GM10248 (cell line): ENCODE measurements at regions not wholly inside any gene's neighbourhood (a gene's known extent, or its start where the extent isn't known, plus 50 kb on each side); places are given as distances from the start of the nearest gene placed in this dataset.
"Not testable (repeated sequence)": the region's sequence is repeated elsewhere in the genome, so short reads cannot be mapped to it uniquely, and the experiment has no call there.

Experiments used
- CTCF ChIA-PET: fragments of 300-600 bp; sonication (Branson Sonifier 250); formaldehyde crosslinking; extraction: SDS; loops from one replicate; lab custom pipeline; 2021; ENCODE audit warnings: antibody characterized with exemption; lab: Yijun Ruan, JAX
- POLR2A ChIA-PET: fragments of 350-650 bp; sonication (Branson Sonifier 250); formaldehyde crosslinking; extraction: SDS; loops from one replicate; lab custom pipeline; 2020; ENCODE audit warnings: antibody characterized with exemption; lab: Yijun Ruan, JAX
- DNase-seq: peaks from one replicate; pipeline ENCODE4 v3.0.0; 2012; ENCODE audit errors: extremely low spot score
- TF ChIP-seq, protein P1 (sequence below): IDR thresholded peaks from 2 replicates; pipeline ENCODE4 v1.5.1; 2012; ENCODE audit warnings: mild to moderate bottlenecking, low read depth; ENCODE audit errors: extremely low read depth, missing control alignments, control extremely low read depth

DNA sequence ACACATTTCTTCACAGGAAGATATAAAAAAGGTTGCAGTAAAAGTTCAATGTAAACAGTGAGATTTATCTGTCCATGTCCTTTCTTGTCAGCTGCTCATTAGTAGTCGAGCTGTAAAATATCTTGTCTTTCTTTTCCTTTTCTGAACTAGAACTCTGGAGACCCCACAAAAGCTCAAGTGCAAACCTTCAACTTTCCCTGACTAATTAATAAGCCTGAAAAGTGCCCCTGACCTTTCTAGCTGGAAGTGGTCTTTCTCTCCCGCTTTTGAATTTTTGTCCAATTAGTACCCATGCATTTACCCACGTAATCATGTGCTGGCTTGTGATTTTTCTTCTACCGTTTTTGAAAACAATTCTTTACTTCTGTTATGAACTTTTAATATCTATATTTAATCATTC is 63.6 kb upstream of the EHBP1 start:
- DNase-seq, result no peak

DNA sequence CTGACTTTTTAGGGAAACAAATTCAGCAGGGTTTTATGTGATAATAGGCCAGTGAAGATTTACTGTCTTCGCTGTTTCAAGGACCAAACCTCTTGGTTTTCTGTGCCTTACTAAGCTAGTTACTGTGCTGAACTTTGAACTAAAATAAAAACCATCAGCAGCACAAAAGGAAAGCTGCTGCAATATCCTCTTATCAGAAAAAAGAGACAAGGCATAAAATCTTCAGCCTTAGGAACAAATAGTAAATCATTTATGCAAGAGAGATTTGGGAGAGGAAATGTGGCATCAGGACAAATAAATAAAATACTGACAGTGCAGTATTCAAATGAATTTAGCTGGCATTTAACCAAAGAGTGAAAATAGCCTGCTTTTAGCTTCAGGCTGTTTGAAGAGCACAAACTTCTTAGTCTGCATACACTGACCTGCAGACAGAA is 64.1 kb upstream of the EHBP1 start:
- no peak for DNase-seq
- TF ChIP-seq, protein P1, sequence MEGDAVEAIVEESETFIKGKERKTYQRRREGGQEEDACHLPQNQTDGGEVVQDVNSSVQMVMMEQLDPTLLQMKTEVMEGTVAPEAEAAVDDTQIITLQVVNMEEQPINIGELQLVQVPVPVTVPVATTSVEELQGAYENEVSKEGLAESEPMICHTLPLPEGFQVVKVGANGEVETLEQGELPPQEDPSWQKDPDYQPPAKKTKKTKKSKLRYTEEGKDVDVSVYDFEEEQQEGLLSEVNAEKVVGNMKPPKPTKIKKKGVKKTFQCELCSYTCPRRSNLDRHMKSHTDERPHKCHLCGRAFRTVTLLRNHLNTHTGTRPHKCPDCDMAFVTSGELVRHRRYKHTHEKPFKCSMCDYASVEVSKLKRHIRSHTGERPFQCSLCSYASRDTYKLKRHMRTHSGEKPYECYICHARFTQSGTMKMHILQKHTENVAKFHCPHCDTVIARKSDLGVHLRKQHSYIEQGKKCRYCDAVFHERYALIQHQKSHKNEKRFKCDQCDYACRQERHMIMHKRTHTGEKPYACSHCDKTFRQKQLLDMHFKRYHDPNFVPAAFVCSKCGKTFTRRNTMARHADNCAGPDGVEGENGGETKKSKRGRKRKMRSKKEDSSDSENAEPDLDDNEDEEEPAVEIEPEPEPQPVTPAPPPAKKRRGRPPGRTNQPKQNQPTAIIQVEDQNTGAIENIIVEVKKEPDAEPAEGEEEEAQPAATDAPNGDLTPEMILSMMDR, result no peak
- ChIA-PET CTCF (interaction anchor here (1.5 to 2.3 kb wide), 2 partner anchors 9 to 17 kb away, joined by 4 to 6 read pairs; no protein-coding TSS in a partner anchor), POLR2A (no interaction called here)

More for the DNA sequence above, 63.6 kb upstream of the EHBP1 start:
- TF ChIP-seq, protein P1, result no peak
- CTCF ChIA-PET, result interaction anchor here (1.5 to 2.3 kb wide), 2 partner anchors 10 to 17 kb away, joined by 4 to 6 read pairs; no protein-coding TSS in a partner anchor
- POLR2A ChIA-PET, result no interaction called here

DNA sequence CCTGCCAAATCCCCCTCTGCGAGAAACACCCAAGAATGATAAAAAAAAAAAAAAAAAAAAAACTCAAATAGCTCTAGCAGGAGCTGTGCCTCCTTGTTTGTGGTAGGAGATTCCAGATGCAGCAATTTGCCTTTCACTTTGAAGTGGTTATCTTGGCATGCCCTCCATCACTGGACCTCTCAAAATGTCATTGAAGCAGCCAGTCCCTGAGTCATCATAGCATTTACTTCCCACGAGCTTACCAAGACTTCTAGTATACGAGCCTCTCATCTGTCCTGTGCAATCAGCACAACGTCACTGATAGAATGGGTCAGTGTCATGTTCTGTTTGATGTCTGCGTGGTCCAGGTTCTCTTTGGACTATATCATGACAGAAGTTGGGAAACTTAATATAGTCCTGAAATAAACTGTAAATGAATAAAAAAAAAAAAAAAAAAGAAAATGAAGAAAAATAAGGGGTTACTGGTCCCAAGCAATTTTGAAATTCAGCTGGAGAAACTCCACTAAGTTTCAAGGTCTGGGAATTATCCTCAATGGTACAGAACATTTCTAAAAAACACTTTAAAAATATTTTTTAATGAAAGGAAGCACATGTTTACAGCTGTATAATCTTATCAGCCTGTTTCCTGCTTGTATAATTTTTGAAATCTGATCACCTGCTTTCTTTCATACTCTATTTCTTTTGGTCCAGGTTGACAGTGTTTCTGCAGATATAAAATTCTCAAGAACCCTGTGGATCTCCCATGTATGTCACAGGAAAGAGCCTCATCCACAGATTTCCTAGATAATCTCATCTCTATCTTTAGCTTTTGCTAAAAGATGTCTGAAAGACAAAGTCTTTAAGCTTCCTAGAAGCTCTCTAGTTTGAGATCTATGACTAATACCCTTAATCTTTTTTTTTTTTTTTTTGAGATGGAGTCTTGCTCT is 74.1 kb upstream of the EHBP1 start:
- TF ChIP-seq, protein P1, result no peak
- no peak for DNase-seq
- CTCF ChIA-PET, result no interaction called here
- POLR2A ChIA-PET, result no interaction called here

DNA sequence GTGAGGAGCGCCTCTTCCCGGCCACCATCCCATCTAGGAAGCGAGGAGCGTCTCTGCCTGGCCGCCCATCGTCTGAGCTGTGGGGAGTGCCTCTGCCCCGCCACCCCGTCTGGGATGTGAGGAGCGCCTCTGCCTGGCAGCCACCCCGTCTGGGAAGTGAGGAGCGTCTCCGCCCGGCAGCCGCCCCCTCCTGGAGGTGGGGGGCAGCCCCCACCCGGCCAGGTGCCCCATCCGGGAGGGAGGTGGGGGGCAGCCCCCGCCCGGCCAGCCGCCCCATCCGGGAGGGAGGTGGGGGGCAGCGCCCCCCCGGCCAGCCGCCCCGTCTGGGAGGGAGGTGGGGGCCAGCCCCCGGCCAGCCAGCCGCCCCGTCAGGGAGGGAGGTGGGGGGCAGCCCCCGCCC is 75.3 kb upstream of the EHBP1 start:
- CTCF ChIA-PET, POLR2A ChIA-PET, DNase-seq: not testable (repeated sequence)

DNA sequence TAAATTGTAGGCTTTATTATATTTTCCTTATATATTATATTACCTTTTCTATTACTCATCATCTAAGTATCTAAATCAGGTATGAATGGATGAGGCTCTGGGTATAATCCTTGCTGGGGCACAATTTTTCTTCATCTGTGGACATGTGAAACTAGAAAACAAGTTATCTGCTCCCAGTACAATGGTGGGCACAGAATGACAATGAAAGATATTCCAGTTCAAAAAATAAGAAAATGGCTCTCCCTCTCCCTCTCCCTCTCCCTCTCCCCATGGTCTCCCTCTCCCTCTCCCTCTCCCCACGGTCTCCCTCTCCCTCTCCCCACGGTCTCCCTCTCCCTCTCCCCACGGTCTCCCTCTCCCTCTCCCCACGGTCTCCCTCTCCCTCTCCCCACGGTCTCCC is 76.2 kb upstream of the EHBP1 start:
- POLR2A ChIA-PET, DNase-seq: not testable (repeated sequence)
- CTCF ChIA-PET, result interaction anchor here (1.4 kb wide), 1 partner anchor 34 kb away, joined by 4 read pairs; no protein-coding TSS in a partner anchor

DNA sequence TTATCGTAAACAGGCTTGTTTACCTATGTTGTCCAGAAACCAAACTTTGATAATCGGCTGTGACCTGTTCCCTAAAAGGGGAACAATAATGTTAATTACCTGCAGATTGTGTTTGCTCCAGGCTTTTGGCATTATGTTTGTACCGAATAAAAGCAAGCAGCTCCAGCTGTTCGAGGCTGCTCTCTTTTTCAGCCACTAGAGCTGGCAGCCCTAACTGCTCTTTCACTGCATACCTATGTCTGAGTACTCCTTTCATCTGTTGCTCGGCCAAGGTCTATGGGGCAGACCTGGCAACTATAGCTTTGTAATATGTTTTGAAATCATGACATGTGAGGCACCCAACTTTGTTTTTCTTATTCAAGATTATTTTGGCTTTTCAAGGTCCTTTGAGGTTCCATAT is 77.8 kb upstream of the EHBP1 start:
- DNase-seq, result no peak
- CTCF ChIA-PET, result interaction anchor here (1.1 kb wide), 1 partner anchor 13 kb away, joined by 4 read pairs; no protein-coding TSS in a partner anchor
- POLR2A ChIA-PET, result no interaction called here
- TF ChIP-seq, protein P1, result no peak

DNA sequence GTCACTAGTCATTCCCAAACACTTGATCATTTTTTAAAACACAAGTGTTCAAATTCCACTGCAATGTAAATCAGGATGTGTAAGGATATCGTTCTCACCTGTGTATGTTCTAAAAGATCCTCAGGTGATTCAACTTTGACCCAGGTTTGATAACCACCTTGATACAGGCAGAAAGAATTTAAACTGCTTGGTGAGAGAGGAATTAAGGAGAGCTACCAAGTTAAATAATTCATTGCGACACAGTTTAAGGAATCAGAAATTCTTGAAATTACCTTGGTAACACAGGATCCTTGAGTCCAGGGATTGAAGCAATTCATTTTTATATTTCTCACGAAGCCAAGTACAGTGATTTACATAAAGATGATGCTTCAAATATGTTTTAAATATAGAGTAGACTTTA is 80.7 kb upstream of the EHBP1 start:
- no peak for DNase-seq
- TF ChIP-seq, protein P1, result no peak
- CTCF ChIA-PET, result no interaction called here
- POLR2A ChIA-PET, result no interaction called here

DNA sequence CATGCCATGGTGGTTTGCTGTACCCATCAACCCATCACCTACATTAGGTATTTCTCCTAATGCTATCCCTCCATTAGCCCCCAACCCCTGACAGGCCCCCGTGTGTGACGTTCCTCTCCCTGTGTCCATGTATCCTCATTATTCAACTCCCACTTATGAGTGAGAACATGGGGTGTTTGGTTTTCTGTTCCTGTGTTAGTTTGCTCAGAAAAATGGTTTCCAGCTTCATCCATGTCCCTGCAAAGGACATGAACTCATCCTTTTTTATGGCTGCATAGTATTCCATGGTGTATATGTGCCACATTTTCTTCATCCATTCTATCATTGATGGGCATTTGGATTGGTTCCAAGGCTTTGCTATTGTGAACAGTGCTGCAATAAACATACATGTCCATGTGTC is 89.0 kb upstream of the EHBP1 start:
- CTCF ChIA-PET, DNase-seq, POLR2A ChIA-PET: not testable (repeated sequence)
